ENCODE measurements at regions not wholly inside any gene's neighbourhood (a gene's known extent, or its start where the extent isn't known, plus 50 kb on each side); places are given as distances from the start of the nearest gene placed in this dataset. TPM values are rescaled to one million over a fixed set of nuclear protein-coding genes. Genes with fewer than 3 reads are reported as not detected.

DNA sequence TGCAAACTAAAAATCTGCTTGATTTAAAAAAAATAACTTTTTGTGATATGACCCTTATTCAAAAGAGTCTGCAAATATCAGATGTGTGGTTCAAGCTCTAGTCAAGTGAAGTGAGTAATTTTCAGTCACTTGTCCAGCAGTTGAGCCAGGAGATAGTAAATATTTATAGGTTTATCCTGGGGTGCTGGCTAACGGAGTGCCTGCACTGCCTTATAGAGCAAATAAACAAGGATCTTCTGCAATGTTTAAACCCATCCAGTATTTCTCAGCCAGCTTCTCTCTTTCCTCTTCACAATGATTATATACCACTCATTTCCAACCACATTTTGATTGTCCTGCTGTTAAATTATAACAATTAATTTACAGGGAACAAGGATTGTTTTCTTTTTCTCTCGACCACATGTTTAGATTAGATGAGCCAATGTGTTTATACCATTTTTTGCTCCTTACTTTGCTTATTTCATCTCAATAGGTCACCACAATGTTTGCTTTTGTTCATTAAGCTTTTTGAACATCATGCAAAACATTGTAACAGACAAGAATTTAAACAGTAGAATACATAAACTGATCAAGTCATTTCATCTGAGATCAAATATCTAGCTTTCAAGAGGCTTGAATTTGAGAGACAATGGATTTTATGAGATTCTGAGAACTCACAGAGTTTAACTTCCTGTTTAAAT, 60.3 kb upstream of the GREM2 start:
- DNase-seq (ENCODE audit: low spot score), result no peak

DNA sequence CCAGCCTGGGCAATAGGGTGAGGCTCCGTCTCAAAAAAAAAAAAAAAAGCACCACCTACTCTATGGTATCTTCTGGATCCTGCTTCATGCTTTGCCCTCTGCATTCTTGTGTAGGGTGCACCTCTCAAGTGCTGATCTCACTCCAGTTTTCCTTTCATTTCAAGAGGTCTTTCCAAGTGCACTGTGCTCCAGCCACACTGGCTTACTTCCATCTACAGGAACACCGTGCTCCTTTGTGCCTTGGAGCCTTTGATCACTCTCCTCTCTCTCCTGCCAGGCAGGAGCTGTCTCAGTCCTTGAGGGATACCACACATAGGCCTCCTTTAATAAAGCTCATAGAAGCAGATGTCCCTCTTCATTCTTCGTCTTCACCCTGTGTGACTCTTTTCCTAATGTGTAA, 55.4 kb upstream of the GREM2 start:
- DNase-seq (ENCODE audit: low spot score), result no peak

- DNase-seq (ENCODE audit: low spot score), result no peak
These were observed 54.7 kb upstream of the GREM2 start for GRCh38 chr1:240666568-240667198.

DNA sequence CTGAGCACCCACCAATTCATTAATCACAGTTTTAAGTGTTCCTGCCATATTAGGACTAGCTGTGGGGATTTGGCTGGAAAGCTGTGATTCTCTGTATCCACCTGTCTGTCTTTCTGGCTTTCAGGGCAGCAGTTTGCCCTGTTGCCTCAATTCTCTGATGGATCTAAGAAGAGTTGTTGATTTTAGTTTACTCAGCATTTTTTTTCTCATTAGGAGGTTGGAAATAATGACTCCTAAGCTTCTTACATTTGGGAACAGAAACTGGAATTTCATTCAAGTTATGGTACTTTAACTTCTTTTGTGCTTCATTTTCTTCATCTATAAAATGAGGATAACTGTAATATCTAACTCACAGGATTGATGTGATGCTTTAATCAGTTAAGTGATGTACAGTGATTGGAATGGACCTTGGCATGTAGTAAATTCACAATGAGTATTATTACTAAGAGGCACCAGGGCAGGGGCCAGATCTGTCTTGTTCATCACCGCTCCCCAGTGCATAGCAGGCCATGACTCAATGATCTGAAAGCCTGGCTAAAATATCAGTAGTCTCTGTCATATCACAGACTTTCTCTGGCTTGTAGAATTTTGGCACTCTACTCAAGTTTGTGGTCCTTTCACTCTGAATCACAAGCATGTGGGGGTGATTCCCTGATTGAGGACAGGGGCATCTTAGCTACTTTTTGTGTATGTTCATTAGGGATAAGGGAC, 51.4 kb upstream of the GREM2 start:
- DNase-seq (ENCODE audit: low spot score), result no peak

Small RNAs in the stretch of these regions (small RNA-seq; reads per million reads assigned to genes)
- gene RF00019, result not detected

Data from HT-29 (cell line).